ENCODE measurements at regions not wholly inside any gene's neighbourhood (a gene's known extent, or its start where the extent isn't known, plus 50 kb on each side); places are given as distances from the start of the nearest gene placed in this dataset.

GRCh38 chr4:147078875-147079658 is 133.4 kb upstream of the TTC29 start:
- peak overlapping the region in 3 of 4 donors; percentile 27 to 68 (median 52) for H3K27ac ChIP-seq
- 20 to 22% methylated on average over 17 of the region's 17 CpGs for WGBS, 2 donors (ENCODE audit: low coverage in 1 of 2)
- no peak for TF ChIP-seq CTCF (IDR thresholded peaks at IDR 0.05)
- TF ChIP-seq POLR2AphosphoS5 (IDR thresholded peaks at IDR 0.05) = no peak
- H3K4me1 ChIP-seq = peaks cover 3 to 33% (median 4%) of the 10 kb centered on the region in 3 donors
- no peak for ATAC-seq
- H3K9me3 ChIP-seq = no peaks in the 10 kb centered on the region
- peak overlapping the region in 1 of 2 donors; percentile 34 for H3K4me3 ChIP-seq
- H3K27me3 ChIP-seq = no peaks in the 10 kb centered on the region
- no peaks in the 10 kb centered on the region for H3K36me3 ChIP-seq

GRCh38 chr4:147084861-147085260 is 139.2 kb upstream of the TTC29 start:
- Histone ChIP-seq H3K9me3 (no peaks in the 10 kb centered on the region), H3K27me3 (no peaks in the 10 kb centered on the region), H3K4me3 (no peak overlapping the region), H3K4me1 (peaks cover 0 to 37% (median 2%) of the 10 kb centered on the region in 3 donors), H3K36me3 (no peaks in the 10 kb centered on the region), H3K27ac (no peak overlapping the region)
- ATAC-seq = no peak
- WGBS, 2 donors (ENCODE audit: low coverage in 1 of 2) = 91 to 100% methylated on average over 1 of the region's 1 CpG
- TF ChIP-seq CTCF (IDR thresholded peaks at IDR 0.05) (no peak), EP300 (IDR thresholded peaks at IDR 0.05) (no peak), POLR2AphosphoS5 (IDR thresholded peaks at IDR 0.05) (no peak), POLR2A (IDR thresholded peaks at IDR 0.05) (no peak)

GRCh38 chr4:147085781-147086180 is 140.1 kb upstream of the TTC29 start:
- H3K9me3 ChIP-seq = no peaks in the 10 kb centered on the region
- peaks cover 0 to 30% (median 0%) of the 10 kb centered on the region in 3 donors for H3K4me1 ChIP-seq
- no peaks in the 10 kb centered on the region for H3K36me3 ChIP-seq
- no peak overlapping the region for H3K27ac ChIP-seq
- 45 to 80% methylated on average over 2 of the region's 2 CpGs for WGBS, 2 donors (ENCODE audit: low coverage in 1 of 2)
- no peak for TF ChIP-seq POLR2A (IDR thresholded peaks at IDR 0.05)
- no peak for TF ChIP-seq EP300 (IDR thresholded peaks at IDR 0.05)
- TF ChIP-seq POLR2AphosphoS5 (IDR thresholded peaks at IDR 0.05) = no peak
- TF ChIP-seq CTCF (IDR thresholded peaks at IDR 0.05) = no peak
- no peak overlapping the region for H3K4me3 ChIP-seq
- no peak for ATAC-seq
- no peaks in the 10 kb centered on the region for H3K27me3 ChIP-seq

GRCh38 chr4:147088146-147088545 is 142.5 kb upstream of the TTC29 start:
- Histone ChIP-seq H3K4me3 (peak overlapping the region; percentile 17 to 21), H3K27ac (peak overlapping the region in 2 of 4 donors; percentile 14 to 40)

GRCh38 chr4:147090486-147090885 is 144.8 kb upstream of the TTC29 start:
- H3K27ac ChIP-seq = no peak overlapping the region
- H3K27me3 ChIP-seq = no peaks in the 10 kb centered on the region
- TF ChIP-seq EP300 (IDR thresholded peaks at IDR 0.05) (no peak), POLR2AphosphoS5 (IDR thresholded peaks at IDR 0.05) (no peak), CTCF (IDR thresholded peaks at IDR 0.05) (no peak), POLR2A (IDR thresholded peaks at IDR 0.05) (no peak)
- ATAC-seq = no peak
- H3K36me3 ChIP-seq = no peaks in the 10 kb centered on the region
- peaks cover 0 to 23% (median 0%) of the 10 kb centered on the region in 3 donors for H3K4me1 ChIP-seq
- no peak overlapping the region for H3K4me3 ChIP-seq
- H3K9me3 ChIP-seq = no peaks in the 10 kb centered on the region
- 75 to 78% methylated on average over 2 to 5 of the region's 5 CpGs for WGBS, 2 donors (ENCODE audit: low coverage in 1 of 2)

More at GRCh38 chr4:147088146-147088545, 142.5 kb upstream of the TTC29 start:
- TF ChIP-seq POLR2AphosphoS5 (IDR thresholded peaks at IDR 0.05) = no peak
- Histone ChIP-seq H3K9me3 (no peaks in the 10 kb centered on the region), H3K27me3 (no peaks in the 10 kb centered on the region), H3K4me1 (peaks cover 0 to 23% (median 0%) of the 10 kb centered on the region in 3 donors), H3K36me3 (no peaks in the 10 kb centered on the region)
- WGBS, 2 donors (ENCODE audit: low coverage in 1 of 2) = 24 to 32% methylated on average over 4 of the region's 4 CpGs
- no peak for ATAC-seq
